ENCODE measurements at regions not wholly inside any gene's neighbourhood (a gene's known extent, or its start where the extent isn't known, plus 50 kb on each side); places are given as distances from the start of the nearest gene placed in this dataset.

GRCh38 chr4:24671849-24672248 lies 87.5 kb upstream of the DHX15 start:
- TF ChIP-seq, protein P1, sequence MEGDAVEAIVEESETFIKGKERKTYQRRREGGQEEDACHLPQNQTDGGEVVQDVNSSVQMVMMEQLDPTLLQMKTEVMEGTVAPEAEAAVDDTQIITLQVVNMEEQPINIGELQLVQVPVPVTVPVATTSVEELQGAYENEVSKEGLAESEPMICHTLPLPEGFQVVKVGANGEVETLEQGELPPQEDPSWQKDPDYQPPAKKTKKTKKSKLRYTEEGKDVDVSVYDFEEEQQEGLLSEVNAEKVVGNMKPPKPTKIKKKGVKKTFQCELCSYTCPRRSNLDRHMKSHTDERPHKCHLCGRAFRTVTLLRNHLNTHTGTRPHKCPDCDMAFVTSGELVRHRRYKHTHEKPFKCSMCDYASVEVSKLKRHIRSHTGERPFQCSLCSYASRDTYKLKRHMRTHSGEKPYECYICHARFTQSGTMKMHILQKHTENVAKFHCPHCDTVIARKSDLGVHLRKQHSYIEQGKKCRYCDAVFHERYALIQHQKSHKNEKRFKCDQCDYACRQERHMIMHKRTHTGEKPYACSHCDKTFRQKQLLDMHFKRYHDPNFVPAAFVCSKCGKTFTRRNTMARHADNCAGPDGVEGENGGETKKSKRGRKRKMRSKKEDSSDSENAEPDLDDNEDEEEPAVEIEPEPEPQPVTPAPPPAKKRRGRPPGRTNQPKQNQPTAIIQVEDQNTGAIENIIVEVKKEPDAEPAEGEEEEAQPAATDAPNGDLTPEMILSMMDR (IDR thresholded peaks at IDR 0.05 in 8 of 11, conservative IDR thresholded peaks at IDR 0.05 in 3 of 11), result no peak
- no peak for TF ChIP-seq POLR2A (IDR thresholded peaks at IDR 0.05)
- TF ChIP-seq POLR2AphosphoS5 (IDR thresholded peaks at IDR 0.05), result no peak
